Activated CD4-positive, alpha-beta T cell treated with anti-CD3 and anti-CD28 coated beads for 36 hours (primary cell): ENCODE measurements at regions not wholly inside any gene's neighbourhood (a gene's known extent, or its start where the extent isn't known, plus 50 kb on each side); places are given as distances from the start of the nearest gene placed in this dataset.
A peak's percentile ranks its signal among the peaks of the same experiment; 100 is the strongest.
"Not testable (repeated sequence)": the region's sequence is repeated elsewhere in the genome, so short reads cannot be mapped to it uniquely, and the experiment has no call there.

Source experiments
- ATAC-seq: fragments of 200-7000 bp; cut with Tn5 transposase; one replicate; pipeline ENCODE4 v1.10.0; 2021; ENCODE audit warnings: mild to moderate bottlenecking, moderate library complexity
- CTCF ChIA-PET: fragments of 350-600 bp; sonication (Branson Sonifier 250); formaldehyde crosslinking; loops from one replicate; lab custom pipeline; 2021; ENCODE audit warnings: antibody characterized with exemption; lab: Charles Lee
- POLR2A ChIA-PET: fragments of 350-600 bp; sonication (Branson Sonifier 250); formaldehyde crosslinking; loops from one replicate; lab custom pipeline; 2021; ENCODE audit warnings: antibody characterized with exemption, inconsistent platforms; lab: Charles Lee
- DNase-seq: peaks from one replicate; pipeline ENCODE4 v3.0.0-alpha.2; 2020
- H3K27ac Mint-ChIP-seq: one replicate; pipeline ENCODE4 v1.8.0; 2021; ENCODE audit warnings: mixed read lengths
- H3K27me3 Mint-ChIP-seq: one replicate; pipeline ENCODE4 v1.8.0; 2021; ENCODE audit warnings: mixed read lengths
- H3K36me3 Mint-ChIP-seq: one replicate; pipeline ENCODE4 v1.8.0; 2021; ENCODE audit warnings: low read depth, mixed read lengths
- H3K4me1 Mint-ChIP-seq: one replicate; pipeline ENCODE4 v1.8.0; 2021; ENCODE audit warnings: mixed read lengths
- H3K4me3 Mint-ChIP-seq: one replicate; pipeline ENCODE4 v1.8.0; 2021; ENCODE audit warnings: mild to moderate bottlenecking, moderate library complexity, mixed read lengths
- H3K9me3 Mint-ChIP-seq: one replicate; pipeline ENCODE4 v1.8.0; 2021; ENCODE audit warnings: low read depth, mixed read lengths
- intact Hi-C, 2 experiments: fragments of 100-400 bp; cut with DNase I in 1 of 2; cut with micrococcal nuclease in 1 of 2; formaldehyde crosslinking; loops; one replicate each; pipeline versions ENCODE4 v1.14.2 to v1.15.1; 2022 to 2024; cut with DNase I, micrococcal nuclease

DNA sequence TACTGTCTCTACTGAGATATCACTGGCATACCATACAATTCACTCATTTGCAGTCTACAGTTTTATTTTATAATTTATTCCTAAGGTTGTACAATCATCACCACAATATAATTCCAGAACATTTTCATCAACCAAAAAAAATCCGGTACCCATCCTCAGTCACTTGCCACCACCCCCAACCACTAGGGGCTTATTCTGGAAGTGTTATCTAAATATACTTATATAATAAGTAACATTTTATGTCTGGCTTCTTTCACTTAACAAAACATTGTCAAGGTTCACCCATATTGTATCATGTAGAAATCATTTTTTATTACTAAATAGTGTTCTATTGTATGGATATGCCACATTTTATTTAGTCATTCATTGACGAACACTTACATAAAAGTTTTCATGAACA is 440.8 kb downstream of the RNF144A start:
- intact Hi-C loops: no loop called here

DNA sequence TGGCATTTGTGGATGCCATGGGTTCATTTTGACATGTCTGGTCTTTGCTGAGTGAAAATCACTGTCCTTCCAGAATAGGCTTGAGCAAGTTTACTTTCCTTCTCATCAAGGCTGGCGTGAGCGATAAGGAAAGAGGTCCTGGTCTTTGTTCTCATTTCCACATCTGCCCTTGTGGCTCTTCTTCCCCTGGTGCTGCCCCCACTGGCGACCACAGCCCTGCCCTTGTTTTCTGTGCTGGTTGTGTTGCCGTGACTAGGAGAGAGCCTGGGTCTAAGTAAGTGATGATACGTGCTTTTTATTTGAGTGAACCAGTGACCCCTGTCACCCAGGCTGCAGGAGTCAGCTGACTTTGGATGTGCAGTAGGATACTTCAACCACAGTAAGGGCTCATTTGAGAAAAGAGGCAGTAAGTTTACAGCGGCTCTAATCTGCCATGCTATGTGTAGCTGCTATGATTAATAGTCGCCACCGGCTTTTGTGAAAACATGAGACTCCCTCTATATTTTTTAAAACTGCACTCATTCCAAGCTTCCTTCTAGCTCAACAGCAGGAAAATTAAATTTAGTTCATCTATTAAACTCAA is 441.7 kb downstream of the RNF144A start:
- H3K9me3 Mint-ChIP-seq: no peaks in the 10 kb centered on the region
- no peak overlapping the region for H3K4me3 Mint-ChIP-seq
- CTCF ChIA-PET: interaction anchor here (0.6 kb wide), 1 partner anchor 8 kb away, joined by 4 read pairs; no protein-coding TSS in a partner anchor
- ATAC-seq: peak; percentile 44
- peak; percentile 10 for DNase-seq
- no peaks in the 10 kb centered on the region for H3K36me3 Mint-ChIP-seq
- H3K4me1 Mint-ChIP-seq: no peaks in the 10 kb centered on the region
- intact Hi-C loops: no loop called here
- POLR2A ChIA-PET: no interaction called here
- no peaks in the 10 kb centered on the region for H3K27me3 Mint-ChIP-seq
- H3K27ac Mint-ChIP-seq: no peak overlapping the region

More for the DNA sequence above, 440.8 kb downstream of the RNF144A start:
- no peak for ATAC-seq
- Mint-ChIP-seq H3K27me3 (no peaks in the 10 kb centered on the region), H3K27ac (no peak overlapping the region), H3K36me3 (no peaks in the 10 kb centered on the region), H3K4me1 (no peaks in the 10 kb centered on the region), H3K9me3 (no peaks in the 10 kb centered on the region), H3K4me3 (no peak overlapping the region)
- POLR2A ChIA-PET: no interaction called here
- CTCF ChIA-PET: no interaction called here
- DNase-seq: no peak

DNA sequence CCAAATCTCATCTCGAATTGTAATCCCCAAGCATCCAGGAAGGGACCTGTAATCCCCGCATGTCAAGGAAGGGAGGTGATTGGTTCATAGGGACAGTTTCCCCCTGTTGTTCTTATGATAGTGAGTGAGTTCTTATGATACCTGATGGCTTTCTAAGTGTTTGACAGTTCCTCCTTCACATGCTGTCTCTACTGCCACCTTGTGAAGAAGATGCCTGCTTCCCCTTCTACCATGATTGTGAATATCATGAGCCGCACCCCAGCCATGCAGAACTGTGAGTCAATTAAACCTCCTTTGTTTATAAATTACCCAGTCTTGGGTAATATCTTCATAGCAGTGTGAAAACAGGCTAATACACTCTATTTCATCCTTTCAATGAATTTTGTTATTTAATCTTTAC is 446.7 kb downstream of the RNF144A start:
- H3K27me3 Mint-ChIP-seq: no peaks in the 10 kb centered on the region
- POLR2A ChIA-PET: no interaction called here
- no peak for ATAC-seq

DNA sequence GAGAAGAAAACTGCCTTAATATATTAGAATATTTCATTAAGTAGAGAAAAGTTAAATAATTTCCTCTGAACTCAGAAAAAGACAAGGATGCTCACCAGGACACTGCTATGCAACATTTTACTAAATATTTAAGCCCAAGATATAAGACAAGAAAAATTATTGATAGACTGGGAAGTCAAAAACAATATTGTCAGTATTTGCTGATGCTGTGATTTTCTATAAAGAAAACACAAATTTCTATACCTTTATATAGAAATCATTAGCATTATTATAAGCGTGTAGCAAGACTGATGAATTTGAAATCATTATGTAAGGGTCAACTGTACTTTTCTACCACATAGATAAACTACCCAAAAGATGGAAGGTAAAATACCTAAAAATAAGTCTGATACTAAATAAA is 451.0 kb downstream of the RNF144A start:
- no peak overlapping the region for H3K27ac Mint-ChIP-seq
- peaks cover 7% of the 10 kb centered on the region for H3K9me3 Mint-ChIP-seq
- H3K36me3 Mint-ChIP-seq: no peaks in the 10 kb centered on the region
- ChIA-PET POLR2A (no interaction called here), CTCF (no interaction called here)
- ATAC-seq (no peak), DNase-seq (no peak)
- H3K4me3 Mint-ChIP-seq: no peak overlapping the region
- no peaks in the 10 kb centered on the region for H3K4me1 Mint-ChIP-seq
- intact Hi-C loops: no loop called here
- no peaks in the 10 kb centered on the region for H3K27me3 Mint-ChIP-seq

More for the DNA sequence above, 446.7 kb downstream of the RNF144A start:
- intact Hi-C loops: no loop called here
- DNase-seq: no peak
- Mint-ChIP-seq H3K9me3 (peaks cover 5% of the 10 kb centered on the region), H3K36me3 (no peaks in the 10 kb centered on the region), H3K27ac (no peak overlapping the region), H3K4me1 (no peaks in the 10 kb centered on the region), H3K4me3 (no peak overlapping the region)
- CTCF ChIA-PET: no interaction called here

DNA sequence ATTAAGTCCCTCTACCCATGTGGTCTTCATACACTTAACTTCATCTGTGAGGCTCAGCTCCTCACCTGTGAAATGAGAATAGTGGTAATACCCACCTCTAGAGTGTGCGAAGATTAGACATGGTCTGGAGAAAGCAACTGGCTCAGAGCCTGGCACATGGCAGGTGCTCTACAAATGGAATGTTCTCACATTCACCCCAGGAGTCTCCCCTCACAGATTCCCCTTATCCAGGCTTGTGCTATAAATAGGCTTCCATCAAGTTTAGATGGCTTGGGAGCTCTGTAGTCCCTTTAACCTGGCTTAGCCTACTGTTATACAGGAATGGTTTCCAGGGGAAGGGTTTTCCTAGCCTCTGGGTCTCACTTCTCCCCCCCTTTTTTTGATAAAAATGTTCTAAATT is 455.9 kb downstream of the RNF144A start:
- ChIA-PET POLR2A (no interaction called here), CTCF (no interaction called here)
- Mint-ChIP-seq H3K27me3 (no peaks in the 10 kb centered on the region), H3K4me3 (no peak overlapping the region), H3K27ac (no peak overlapping the region), H3K36me3 (no peaks in the 10 kb centered on the region), H3K4me1 (no peaks in the 10 kb centered on the region), H3K9me3 (peaks cover 6% of the 10 kb centered on the region)
- DNase-seq (no peak), ATAC-seq (no peak)
- intact Hi-C loops: no loop called here

DNA sequence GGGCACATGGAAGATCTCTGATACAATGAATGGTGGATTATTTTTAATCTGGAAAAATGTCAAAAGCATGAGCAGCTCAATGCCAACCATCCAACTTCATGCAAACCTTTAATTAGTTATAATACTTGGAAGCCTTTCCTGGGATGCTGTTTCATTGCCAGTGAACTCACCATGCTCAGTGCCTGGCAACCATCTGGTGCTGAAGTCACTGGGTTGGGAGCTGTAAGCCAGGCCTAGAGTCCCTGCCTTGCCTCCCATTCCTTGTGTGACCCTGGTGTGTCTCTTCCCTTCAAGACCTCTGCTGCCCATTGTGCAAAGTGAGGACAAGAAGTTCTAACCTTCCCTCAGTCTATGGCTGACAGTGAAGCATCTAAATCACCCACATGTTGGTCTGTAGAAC is 458.7 kb downstream of the RNF144A start:
- POLR2A ChIA-PET: no interaction called here
- ATAC-seq: no peak
- no peak for DNase-seq

DNA sequence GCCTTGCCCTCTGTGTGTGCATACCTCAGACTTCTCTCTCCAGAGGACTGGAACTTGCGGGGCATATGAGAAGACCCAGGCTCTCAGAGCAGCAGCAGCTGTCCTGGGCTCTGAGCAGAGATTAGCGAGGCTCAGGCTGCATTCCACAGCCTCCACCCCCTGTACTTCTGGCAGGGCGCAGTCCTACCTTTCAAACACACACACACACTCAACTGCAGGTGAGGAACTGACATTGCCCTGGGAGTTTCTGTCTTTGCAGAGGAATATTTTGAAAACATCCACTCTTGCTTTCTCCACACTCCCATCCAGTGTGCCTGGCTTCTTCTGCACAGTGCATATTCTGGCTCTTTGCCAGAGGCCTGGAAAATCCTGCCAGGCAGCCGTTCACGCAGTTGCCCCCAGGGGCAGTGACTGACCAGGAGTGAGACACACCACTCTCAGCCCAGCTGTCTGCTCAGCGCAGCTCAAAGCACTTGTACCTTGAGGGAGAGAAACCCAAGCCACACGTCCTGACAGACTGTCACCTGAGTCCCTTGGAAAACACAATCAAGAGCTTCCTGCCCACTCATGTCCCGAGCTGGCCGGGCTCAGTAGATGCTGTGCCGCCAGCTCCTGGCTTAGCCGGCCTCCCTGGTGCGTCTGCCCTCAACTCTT is 460.8 kb downstream of the RNF144A start:
- POLR2A ChIA-PET: no interaction called here
- Mint-ChIP-seq H3K27me3 (peaks cover 8% of the 10 kb centered on the region), H3K36me3 (no peaks in the 10 kb centered on the region), H3K27ac (no peak overlapping the region), H3K9me3 (no peaks in the 10 kb centered on the region), H3K4me3 (no peak overlapping the region), H3K4me1 (no peaks in the 10 kb centered on the region)
- ATAC-seq: no peak
- DNase-seq: no peak
- CTCF ChIA-PET: no interaction called here
- intact Hi-C loops: no loop called here

More for the DNA sequence above, 458.7 kb downstream of the RNF144A start:
- CTCF ChIA-PET: no interaction called here
- H3K9me3 Mint-ChIP-seq: no peaks in the 10 kb centered on the region
- no peaks in the 10 kb centered on the region for H3K36me3 Mint-ChIP-seq
- peaks cover 4% of the 10 kb centered on the region for H3K27me3 Mint-ChIP-seq
- intact Hi-C loops: no loop called here
- no peak overlapping the region for H3K27ac Mint-ChIP-seq
- H3K4me1 Mint-ChIP-seq: no peaks in the 10 kb centered on the region
- H3K4me3 Mint-ChIP-seq: no peak overlapping the region

DNA sequence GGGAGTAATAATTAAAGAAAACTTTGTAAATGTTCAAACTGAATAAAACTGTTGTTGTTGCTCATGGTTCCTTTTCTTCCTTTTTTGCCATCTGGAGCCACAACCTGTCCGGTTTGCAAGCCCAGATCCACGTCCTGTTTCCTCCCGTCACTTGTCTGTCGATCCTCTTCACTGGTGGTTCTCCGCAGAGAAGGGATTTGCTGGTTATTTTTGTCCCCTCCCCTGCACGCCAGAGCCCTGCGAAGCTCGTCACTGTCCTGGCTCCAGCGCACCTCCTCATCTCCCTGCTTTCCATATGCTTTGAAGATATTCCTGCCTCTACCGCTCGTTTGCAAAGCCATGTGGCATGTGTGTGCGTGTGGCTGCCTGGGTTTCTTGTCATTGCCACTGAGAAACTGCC is 461.4 kb downstream of the RNF144A start:
- ChIA-PET POLR2A (no interaction called here), CTCF (no interaction called here)
- Mint-ChIP-seq H3K36me3 (no peaks in the 10 kb centered on the region), H3K4me3 (no peak overlapping the region), H3K9me3 (no peaks in the 10 kb centered on the region), H3K27ac (no peak overlapping the region), H3K4me1 (no peaks in the 10 kb centered on the region), H3K27me3 (peaks cover 8% of the 10 kb centered on the region)
- intact Hi-C loops: no loop called here
- no peak for DNase-seq
- no peak for ATAC-seq

DNA sequence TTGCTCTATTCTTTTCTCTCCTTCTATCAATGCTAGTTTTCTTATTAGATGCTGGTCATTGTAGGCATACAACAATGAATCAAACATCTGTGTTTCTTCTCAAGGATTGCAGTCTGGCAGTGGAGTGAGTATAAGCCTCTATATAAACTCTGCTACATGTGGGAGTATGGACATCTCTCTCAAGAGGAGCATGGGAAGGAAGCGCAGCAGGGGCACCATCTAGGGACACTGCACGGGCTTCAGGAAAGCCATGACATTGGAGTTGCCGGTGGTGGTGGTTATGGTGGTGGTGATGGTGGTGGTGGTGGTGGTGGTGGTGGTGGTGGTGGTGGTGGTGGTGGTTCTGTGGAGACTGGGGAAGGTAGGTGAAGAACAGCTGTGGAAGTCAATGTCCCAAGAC is 462.6 kb downstream of the RNF144A start:
- CTCF ChIA-PET: interaction anchor here (0.7 kb wide), 1 partner anchor 34 kb away, joined by 3 read pairs; no protein-coding TSS in a partner anchor
- DNase-seq (no peak), ATAC-seq (no peak)
- H3K9me3 Mint-ChIP-seq: no peaks in the 10 kb centered on the region
- H3K27ac Mint-ChIP-seq: no peak overlapping the region
- POLR2A ChIA-PET: no interaction called here
- H3K4me3 Mint-ChIP-seq: no peak overlapping the region
- intact Hi-C loops: no loop called here
- peaks cover 8% of the 10 kb centered on the region for H3K27me3 Mint-ChIP-seq
- no peaks in the 10 kb centered on the region for H3K4me1 Mint-ChIP-seq
- H3K36me3 Mint-ChIP-seq: no peaks in the 10 kb centered on the region

DNA sequence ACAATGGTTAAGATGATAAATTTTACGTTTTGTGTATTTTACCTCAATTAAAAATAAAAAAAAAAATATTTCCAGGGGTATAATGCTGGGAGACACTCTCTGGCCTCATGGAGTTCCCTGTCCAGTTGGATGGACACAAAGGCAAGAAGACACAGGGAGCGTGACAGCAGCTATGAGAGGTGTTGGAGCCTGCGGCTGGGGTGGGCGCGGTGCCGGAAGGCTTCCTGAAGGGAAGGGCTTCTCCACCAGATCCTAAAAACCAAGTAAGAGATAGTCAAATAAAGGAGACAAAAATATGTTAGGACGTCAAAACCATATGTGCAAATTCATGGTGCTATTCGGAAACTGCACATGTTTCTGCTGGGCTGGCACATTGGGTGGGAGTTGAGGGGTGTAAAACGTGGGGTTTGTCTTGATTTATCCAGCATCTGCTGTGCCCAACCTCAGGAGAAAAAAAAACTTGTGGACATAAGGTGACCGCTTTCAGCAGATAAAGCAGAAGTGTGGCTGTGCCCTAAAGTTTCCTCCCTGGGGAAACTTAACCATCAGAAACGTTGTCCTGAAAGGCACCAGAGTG is 467.6 kb downstream of the RNF144A start:
- no peak overlapping the region for H3K27ac Mint-ChIP-seq
- no peaks in the 10 kb centered on the region for H3K4me1 Mint-ChIP-seq
- POLR2A ChIA-PET: no interaction called here
- CTCF ChIA-PET: no interaction called here
- DNase-seq: no peak
- H3K27me3 Mint-ChIP-seq: peaks cover 4% of the 10 kb centered on the region
- H3K9me3 Mint-ChIP-seq: no peaks in the 10 kb centered on the region
- intact Hi-C loops: no loop called here
- H3K36me3 Mint-ChIP-seq: no peaks in the 10 kb centered on the region
- no peak for ATAC-seq
- H3K4me3 Mint-ChIP-seq: no peak overlapping the region

DNA sequence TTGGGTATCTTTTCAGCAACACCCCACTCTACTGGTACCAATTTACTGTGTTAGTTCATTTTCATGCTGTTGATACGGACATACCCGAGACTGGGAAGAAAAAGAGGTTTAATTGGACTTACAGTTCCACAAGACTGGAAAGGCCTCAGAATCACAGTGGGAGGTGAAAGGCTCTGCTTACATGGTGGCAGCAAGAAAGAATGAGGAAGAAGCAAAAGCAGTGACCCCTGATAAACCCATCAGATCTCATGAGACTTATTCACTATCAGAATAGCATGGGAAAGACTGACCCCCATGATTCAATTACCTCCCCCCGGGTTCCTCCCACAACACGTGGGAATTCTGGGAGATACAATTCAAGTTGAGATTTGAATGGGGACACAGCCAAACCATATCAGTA is 473.1 kb downstream of the RNF144A start:
- H3K4me3 Mint-ChIP-seq, H3K9me3 Mint-ChIP-seq, H3K4me1 Mint-ChIP-seq, intact Hi-C loops, CTCF ChIA-PET, DNase-seq, H3K27me3 Mint-ChIP-seq, H3K36me3 Mint-ChIP-seq, ATAC-seq, POLR2A ChIA-PET, H3K27ac Mint-ChIP-seq: not testable (repeated sequence)
